ENCODE measurements at regions not wholly inside any gene's neighbourhood (a gene's known extent, or its start where the extent isn't known, plus 50 kb on each side); places are given as distances from the start of the nearest gene placed in this dataset.
A peak's percentile ranks its signal among the peaks of the same experiment; 100 is the strongest.

DNA sequence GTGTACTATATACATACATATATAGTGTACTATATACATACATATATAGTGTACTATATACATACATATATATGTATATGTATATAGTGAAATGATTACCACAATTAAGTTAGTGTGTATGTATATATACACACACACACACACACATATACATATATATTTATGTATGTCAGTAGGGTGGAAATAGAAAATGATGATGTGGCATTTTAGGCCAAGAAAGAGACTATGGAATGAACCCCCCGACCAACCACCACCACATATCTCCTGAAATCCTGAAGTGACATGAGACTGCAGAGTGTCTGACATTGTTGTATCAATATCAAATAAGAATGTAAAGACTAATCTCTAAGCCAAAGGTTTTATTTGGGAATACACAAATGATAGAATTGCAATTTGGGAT is 107.6 kb downstream of the RFC3 start:
- no peaks in the 10 kb centered on the region for H3K4me1 ChIP-seq (ENCODE audit: control insufficient read depth, insufficient read depth, low read length)
- H3K9me3 ChIP-seq (ENCODE audit: control insufficient read depth, insufficient read depth, low read length), result no peaks in the 10 kb centered on the region
- WGBS (ENCODE audit: insufficient coverage), result no CpG with 5 or more reads among the region's 1 CpG
- no peak overlapping the region for H3K4me3 ChIP-seq (ENCODE audit: low read depth, low read length)
- no peak for DNase-seq (ENCODE audit: low read depth in 4 of 6, low spot score in 6 of 6)
- no peak overlapping the region for H3K27ac ChIP-seq (ENCODE audit: low read depth, low read length)
- no peaks in the 10 kb centered on the region for H3K27me3 ChIP-seq (ENCODE audit: control insufficient read depth, insufficient read depth, low read length)
- no peaks in the 10 kb centered on the region for H3K36me3 ChIP-seq (ENCODE audit: control insufficient read depth, insufficient read depth, low read length)

GRCh38 chr13:33927315-33927714 is 109.4 kb downstream of the RFC3 start:
- Histone ChIP-seq H3K36me3 (ENCODE audit: control insufficient read depth, insufficient read depth, low read length) (no peaks in the 10 kb centered on the region), H3K27ac (ENCODE audit: low read depth, low read length) (no peak overlapping the region), H3K4me3 (ENCODE audit: low read depth, low read length) (no peak overlapping the region), H3K27me3 (ENCODE audit: control insufficient read depth, insufficient read depth, low read length) (no peaks in the 10 kb centered on the region), H3K9me3 (ENCODE audit: control insufficient read depth, insufficient read depth, low read length) (no peaks in the 10 kb centered on the region), H3K4me1 (ENCODE audit: control insufficient read depth, insufficient read depth, low read length) (no peaks in the 10 kb centered on the region)
- no CpG with 5 or more reads among the region's 1 CpG for WGBS (ENCODE audit: insufficient coverage)
- no peak for DNase-seq (ENCODE audit: low read depth in 4 of 6, low spot score in 6 of 6)

- WGBS (ENCODE audit: insufficient coverage), result 100% methylated on average over 1 of the region's 5 CpGs
- H3K4me3 ChIP-seq (ENCODE audit: low read depth, low read length), result no peak overlapping the region
- no peak overlapping the region for H3K27ac ChIP-seq (ENCODE audit: low read depth, low read length)
- H3K27me3 ChIP-seq (ENCODE audit: control insufficient read depth, insufficient read depth, low read length), result no peaks in the 10 kb centered on the region
- no peaks in the 10 kb centered on the region for H3K36me3 ChIP-seq (ENCODE audit: control insufficient read depth, insufficient read depth, low read length)
- no peaks in the 10 kb centered on the region for H3K4me1 ChIP-seq (ENCODE audit: control insufficient read depth, insufficient read depth, low read length)
- H3K9me3 ChIP-seq (ENCODE audit: control insufficient read depth, insufficient read depth, low read length), result no peaks in the 10 kb centered on the region
- DNase-seq (ENCODE audit: low read depth in 4 of 6, low spot score in 6 of 6), result peak in 4 of 6 donors; percentile 30 to 82 (median 58)
Measured at GRCh38 chr13:33931397-33932311, 113.7 kb downstream of the RFC3 start.

- DNase-seq (ENCODE audit: low read depth in 4 of 6, low spot score in 6 of 6), result peak in 1 of 6 donors; percentile 77
- no peak overlapping the region for H3K4me3 ChIP-seq (ENCODE audit: low read depth, low read length)
- H3K27ac ChIP-seq (ENCODE audit: low read depth, low read length), result no peak overlapping the region
- no peaks in the 10 kb centered on the region for H3K27me3 ChIP-seq (ENCODE audit: control insufficient read depth, insufficient read depth, low read length)
- H3K4me1 ChIP-seq (ENCODE audit: control insufficient read depth, insufficient read depth, low read length), result no peaks in the 10 kb centered on the region
- 67% methylated on average over 1 of the region's 3 CpGs for WGBS (ENCODE audit: insufficient coverage)
- no peaks in the 10 kb centered on the region for H3K36me3 ChIP-seq (ENCODE audit: control insufficient read depth, insufficient read depth, low read length)
- no peaks in the 10 kb centered on the region for H3K9me3 ChIP-seq (ENCODE audit: control insufficient read depth, insufficient read depth, low read length)
Measured at GRCh38 chr13:33932769-33933406, 114.9 kb downstream of the RFC3 start.

DNA sequence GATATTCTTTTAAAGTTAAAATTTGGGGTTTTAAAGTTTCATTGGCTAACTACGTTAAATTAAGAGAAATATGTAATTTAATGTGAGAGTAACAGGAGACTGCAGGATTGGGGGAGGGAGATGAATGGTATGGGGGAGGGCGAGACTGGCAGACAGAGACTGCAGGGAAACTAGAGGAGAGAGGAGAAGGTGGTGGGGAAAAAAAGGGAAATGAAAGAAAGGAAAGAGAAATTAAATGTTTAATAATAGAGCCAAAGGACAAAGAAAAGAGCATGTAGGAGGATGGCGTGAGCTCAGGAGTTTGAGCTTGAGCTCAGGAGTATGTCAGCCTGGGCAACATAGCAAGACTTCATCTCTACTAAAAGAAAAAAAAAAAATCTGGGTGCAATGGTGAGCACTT is 115.9 kb downstream of the RFC3 start:
- DNase-seq (ENCODE audit: low read depth in 4 of 6, low spot score in 6 of 6), result no peak
- Histone ChIP-seq H3K27ac (ENCODE audit: low read depth, low read length) (no peak overlapping the region), H3K27me3 (ENCODE audit: control insufficient read depth, insufficient read depth, low read length) (no peaks in the 10 kb centered on the region), H3K4me1 (ENCODE audit: control insufficient read depth, insufficient read depth, low read length) (no peaks in the 10 kb centered on the region), H3K9me3 (ENCODE audit: control insufficient read depth, insufficient read depth, low read length) (no peaks in the 10 kb centered on the region), H3K36me3 (ENCODE audit: control insufficient read depth, insufficient read depth, low read length) (no peaks in the 10 kb centered on the region), H3K4me3 (ENCODE audit: low read depth, low read length) (no peak overlapping the region)
- WGBS (ENCODE audit: insufficient coverage), result 50% methylated on average over 2 of the region's 3 CpGs

DNA sequence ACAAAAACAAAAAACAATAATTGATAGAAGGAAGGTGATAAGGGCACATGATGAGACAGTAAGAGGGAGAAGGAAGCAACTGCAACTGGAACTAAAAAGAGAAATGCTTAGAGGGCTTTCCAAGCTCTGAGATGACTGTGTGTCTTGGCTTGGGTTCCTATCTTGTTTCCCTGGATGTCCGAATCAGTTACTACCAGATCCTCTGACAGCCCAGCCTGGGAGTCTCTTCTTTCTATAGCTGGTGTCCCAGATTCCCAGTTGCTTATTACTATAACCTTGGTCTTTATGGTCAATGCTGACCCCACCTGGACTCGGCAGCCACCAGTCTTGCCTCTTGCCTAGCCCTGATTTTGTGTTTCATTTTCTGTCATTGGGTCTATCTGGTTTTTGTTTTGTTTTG is 116.4 kb downstream of the RFC3 start:
- H3K27me3 ChIP-seq (ENCODE audit: control insufficient read depth, insufficient read depth, low read length), result no peaks in the 10 kb centered on the region
- WGBS (ENCODE audit: insufficient coverage), result 100% methylated on average over 1 of the region's 2 CpGs
- no peak for DNase-seq (ENCODE audit: low read depth in 4 of 6, low spot score in 6 of 6)
- no peak overlapping the region for H3K27ac ChIP-seq (ENCODE audit: low read depth, low read length)
- H3K36me3 ChIP-seq (ENCODE audit: control insufficient read depth, insufficient read depth, low read length), result no peaks in the 10 kb centered on the region
- H3K4me1 ChIP-seq (ENCODE audit: control insufficient read depth, insufficient read depth, low read length), result no peaks in the 10 kb centered on the region
- H3K9me3 ChIP-seq (ENCODE audit: control insufficient read depth, insufficient read depth, low read length), result no peaks in the 10 kb centered on the region
- no peak overlapping the region for H3K4me3 ChIP-seq (ENCODE audit: low read depth, low read length)

DNA sequence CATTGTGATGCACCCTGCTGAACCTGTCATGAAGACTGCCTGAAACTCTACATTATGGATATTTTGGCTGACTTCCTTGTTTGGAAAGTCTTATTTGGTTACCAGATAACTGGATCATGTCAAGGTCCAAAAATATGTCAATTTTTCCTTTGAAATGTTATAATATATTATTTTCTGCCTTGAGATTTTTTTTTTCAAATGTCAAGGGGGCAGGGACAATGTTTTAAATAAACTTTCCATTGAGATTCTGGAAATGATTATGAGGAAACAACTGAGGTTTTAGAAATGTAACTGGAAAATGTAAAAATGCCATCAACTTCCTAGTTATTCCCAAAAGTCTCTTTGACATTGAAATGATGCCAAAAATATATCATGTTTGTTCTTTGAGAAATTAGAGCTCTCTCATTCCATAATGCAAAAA is 117.0 kb downstream of the RFC3 start:
- no peak overlapping the region for H3K4me3 ChIP-seq (ENCODE audit: low read depth, low read length)
- no peak overlapping the region for H3K27ac ChIP-seq (ENCODE audit: low read depth, low read length)
- no peaks in the 10 kb centered on the region for H3K9me3 ChIP-seq (ENCODE audit: control insufficient read depth, insufficient read depth, low read length)
- DNase-seq (ENCODE audit: low read depth in 4 of 6, low spot score in 6 of 6), result no peak
- no peaks in the 10 kb centered on the region for H3K27me3 ChIP-seq (ENCODE audit: control insufficient read depth, insufficient read depth, low read length)
- no peaks in the 10 kb centered on the region for H3K36me3 ChIP-seq (ENCODE audit: control insufficient read depth, insufficient read depth, low read length)
- H3K4me1 ChIP-seq (ENCODE audit: control insufficient read depth, insufficient read depth, low read length), result no peaks in the 10 kb centered on the region

GRCh38 chr13:33935969-33936368 is 118.0 kb downstream of the RFC3 start:
- no peak for DNase-seq (ENCODE audit: low read depth in 4 of 6, low spot score in 6 of 6)
- no peak overlapping the region for H3K4me3 ChIP-seq (ENCODE audit: low read depth, low read length)
- H3K4me1 ChIP-seq (ENCODE audit: control insufficient read depth, insufficient read depth, low read length), result no peaks in the 10 kb centered on the region
- WGBS (ENCODE audit: insufficient coverage), result 100% methylated on average over 3 of the region's 4 CpGs
- H3K27ac ChIP-seq (ENCODE audit: low read depth, low read length), result no peak overlapping the region
- H3K36me3 ChIP-seq (ENCODE audit: control insufficient read depth, insufficient read depth, low read length), result no peaks in the 10 kb centered on the region
- no peaks in the 10 kb centered on the region for H3K27me3 ChIP-seq (ENCODE audit: control insufficient read depth, insufficient read depth, low read length)
- no peaks in the 10 kb centered on the region for H3K9me3 ChIP-seq (ENCODE audit: control insufficient read depth, insufficient read depth, low read length)

- H3K36me3 ChIP-seq (ENCODE audit: control insufficient read depth, insufficient read depth, low read length), result no peaks in the 10 kb centered on the region
- H3K27me3 ChIP-seq (ENCODE audit: control insufficient read depth, insufficient read depth, low read length), result no peaks in the 10 kb centered on the region
- DNase-seq (ENCODE audit: low read depth in 4 of 6, low spot score in 6 of 6), result no peak
- H3K4me3 ChIP-seq (ENCODE audit: low read depth, low read length), result no peak overlapping the region
- no peak overlapping the region for H3K27ac ChIP-seq (ENCODE audit: low read depth, low read length)
- no CpG with 5 or more reads among the region's 3 CpGs for WGBS (ENCODE audit: insufficient coverage)
- H3K4me1 ChIP-seq (ENCODE audit: control insufficient read depth, insufficient read depth, low read length), result no peaks in the 10 kb centered on the region
- no peaks in the 10 kb centered on the region for H3K9me3 ChIP-seq (ENCODE audit: control insufficient read depth, insufficient read depth, low read length)
Measured at GRCh38 chr13:33937373-33938098, 119.6 kb downstream of the RFC3 start.

All from spinal cord (tissue), 9 donors.